ENCODE measurements at regions not wholly inside any gene's neighbourhood (a gene's known extent, or its start where the extent isn't known, plus 50 kb on each side); places are given as distances from the start of the nearest gene placed in this dataset.

- Mint-ChIP-seq H3K27me3 (peaks cover 1% of the 10 kb centered on the region), H3K4me3 (no peak overlapping the region), H3K36me3 (no peaks in the 10 kb centered on the region), H3K4me1 (no peaks in the 10 kb centered on the region), H3K27ac (no peak overlapping the region), H3K9me3 (no peaks in the 10 kb centered on the region)
Observed at GRCh38 chr2:201974171-201975100, 59.2 kb upstream of the FZD7 start.

- no peak overlapping the region for H3K4me3 Mint-ChIP-seq
- no peaks in the 10 kb centered on the region for H3K36me3 Mint-ChIP-seq
- H3K27me3 Mint-ChIP-seq, result peaks cover 1% of the 10 kb centered on the region
- no peak overlapping the region for H3K27ac Mint-ChIP-seq
- H3K9me3 Mint-ChIP-seq, result no peaks in the 10 kb centered on the region
- H3K4me1 Mint-ChIP-seq, result no peaks in the 10 kb centered on the region
Observed at GRCh38 chr2:201975434-201975833, 58.2 kb upstream of the FZD7 start.

GRCh38 chr2:201975964-201976612 is 57.6 kb upstream of the FZD7 start:
- H3K4me3 Mint-ChIP-seq, result no peak overlapping the region
- H3K27me3 Mint-ChIP-seq, result peaks cover 1% of the 10 kb centered on the region
- H3K36me3 Mint-ChIP-seq, result no peaks in the 10 kb centered on the region
- H3K27ac Mint-ChIP-seq, result no peak overlapping the region
- H3K4me1 Mint-ChIP-seq, result no peaks in the 10 kb centered on the region
- H3K9me3 Mint-ChIP-seq, result no peaks in the 10 kb centered on the region

GRCh38 chr2:201977651-201978050 is 56.0 kb upstream of the FZD7 start:
- H3K36me3 Mint-ChIP-seq, result no peaks in the 10 kb centered on the region
- no peak overlapping the region for H3K27ac Mint-ChIP-seq
- no peaks in the 10 kb centered on the region for H3K9me3 Mint-ChIP-seq
- no peak overlapping the region for H3K4me3 Mint-ChIP-seq
- no peaks in the 10 kb centered on the region for H3K4me1 Mint-ChIP-seq
- peaks cover 1% of the 10 kb centered on the region for H3K27me3 Mint-ChIP-seq

GRCh38 chr2:201978333-201978732 is 55.3 kb upstream of the FZD7 start:
- H3K36me3 Mint-ChIP-seq, result no peaks in the 10 kb centered on the region
- no peak overlapping the region for H3K4me3 Mint-ChIP-seq
- H3K27me3 Mint-ChIP-seq, result peaks cover 1% of the 10 kb centered on the region
- no peaks in the 10 kb centered on the region for H3K4me1 Mint-ChIP-seq
- H3K9me3 Mint-ChIP-seq, result no peaks in the 10 kb centered on the region
- no peak overlapping the region for H3K27ac Mint-ChIP-seq

- Mint-ChIP-seq H3K4me1 (no peaks in the 10 kb centered on the region), H3K36me3 (no peaks in the 10 kb centered on the region), H3K27me3 (peaks cover 1% of the 10 kb centered on the region), H3K4me3 (no peak overlapping the region), H3K9me3 (no peaks in the 10 kb centered on the region), H3K27ac (no peak overlapping the region)
Observed at GRCh38 chr2:201978986-201979385, 54.7 kb upstream of the FZD7 start.

- H3K4me1 Mint-ChIP-seq, result no peaks in the 10 kb centered on the region
- peaks cover 1% of the 10 kb centered on the region for H3K27me3 Mint-ChIP-seq
- no peak overlapping the region for H3K27ac Mint-ChIP-seq
- H3K36me3 Mint-ChIP-seq, result no peaks in the 10 kb centered on the region
- H3K9me3 Mint-ChIP-seq, result no peaks in the 10 kb centered on the region
- H3K4me3 Mint-ChIP-seq, result no peak overlapping the region
Observed at GRCh38 chr2:201980389-201980821, 53.2 kb upstream of the FZD7 start.

GRCh38 chr2:201980946-201981345 is 52.7 kb upstream of the FZD7 start:
- Mint-ChIP-seq H3K36me3 (no peaks in the 10 kb centered on the region), H3K4me1 (no peaks in the 10 kb centered on the region), H3K4me3 (no peak overlapping the region)

GRCh38 chr2:201983174-201983573 is 50.5 kb upstream of the FZD7 start:
- Mint-ChIP-seq H3K27ac (no peak overlapping the region), H3K27me3 (no peaks in the 10 kb centered on the region), H3K4me3 (no peak overlapping the region), H3K4me1 (no peaks in the 10 kb centered on the region), H3K9me3 (no peaks in the 10 kb centered on the region), H3K36me3 (no peaks in the 10 kb centered on the region)

More at GRCh38 chr2:201980946-201981345, 52.7 kb upstream of the FZD7 start:
- Mint-ChIP-seq H3K27ac (no peak overlapping the region), H3K9me3 (no peaks in the 10 kb centered on the region), H3K27me3 (peaks cover 1% of the 10 kb centered on the region)

GRCh38 chr2:201983800-201984199 is 49.9 kb upstream of the FZD7 start:
- H3K27ac Mint-ChIP-seq, result no peak overlapping the region
- H3K4me3 Mint-ChIP-seq, result no peak overlapping the region
- H3K9me3 Mint-ChIP-seq, result no peaks in the 10 kb centered on the region
- no peaks in the 10 kb centered on the region for H3K4me1 Mint-ChIP-seq
- no peaks in the 10 kb centered on the region for H3K27me3 Mint-ChIP-seq
- H3K36me3 Mint-ChIP-seq, result no peaks in the 10 kb centered on the region
